Uterus (tissue), 3 donors: ENCODE measurements at regions not wholly inside any gene's neighbourhood (a gene's known extent, or its start where the extent isn't known, plus 50 kb on each side); places are given as distances from the start of the nearest gene placed in this dataset.

Source experiments
- DNase-seq, 2 donors: peaks; one replicate each; pipeline ENCODE4 v3.0.0-alpha.2; 2019 to 2020
- H3K27ac ChIP-seq, 2 donors: fragments of 200-600 bp; sonication (generic); 1 replicate in 1 of 2; 2 replicates in 1 of 2; pipeline ENCODE4 v1.5.1; 2016 to 2018
- H3K27me3 ChIP-seq, 2 donors: fragments of 200-600 bp; sonication (generic); one replicate each; pipeline ENCODE4 v1.5.1; 2018 to 2019; ENCODE audit warnings: control low read depth in 1 of 2
- H3K36me3 ChIP-seq, 2 donors: fragments of 200-600 bp; sonication (generic); one replicate each; pipeline ENCODE4 v1.5.1; 2019; ENCODE audit warnings: control low read depth in 1 of 2
- H3K4me1 ChIP-seq, 2 donors: fragments of 200-600 bp; sonication (generic); one replicate each; pipeline ENCODE4 v1.5.1; 2018 to 2019; ENCODE audit warnings: control low read depth in 1 of 2
- H3K4me3 ChIP-seq, 2 donors: fragments of 200-600 bp; sonication (generic); 1 replicate in 1 of 2; 2 replicates in 1 of 2; pipeline ENCODE4 v1.5.1; 2018 to 2019; ENCODE audit warnings: mild to moderate bottlenecking in 1 of 2
- H3K9me3 ChIP-seq, 2 donors: fragments of 200-600 bp; sonication (generic); one replicate each; pipeline ENCODE4 v1.5.1; 2019; ENCODE audit warnings: control low read depth in 1 of 2
- POLR2A ChIP-seq, 2 donors: fragments of 450-650 bp; IDR thresholded peaks; one replicate each; pipeline ENCODE4 v1.6.1; 2016; ENCODE audit warnings: antibody characterized with exemption in 2 of 2, mild to moderate bottlenecking in 1 of 2, moderate library complexity in 1 of 2
- intact Hi-C: fragments of 100-400 bp; cut with DNase I; formaldehyde crosslinking; loops from one replicate; pipeline ENCODE4 v1.15.1; 2023; ENCODE audit warnings: low total_unique reads
- TF ChIP-seq, protein P1 (sequence below), 4 experiments: fragments of 200-600 bp in 2 of 4; fragments of 450-650 bp in 2 of 4; sonication (generic) in 2 of 4; IDR thresholded peaks; one replicate each; pipeline ENCODE4 v1.5.1; 2016 to 2019; ENCODE audit warnings: antibody characterized with exemption in 4 of 4, mild to moderate bottlenecking in 2 of 4, moderate library complexity in 1 of 4
- donor health status: DM: yes; HTN: yes; CAD: no.

DNA sequence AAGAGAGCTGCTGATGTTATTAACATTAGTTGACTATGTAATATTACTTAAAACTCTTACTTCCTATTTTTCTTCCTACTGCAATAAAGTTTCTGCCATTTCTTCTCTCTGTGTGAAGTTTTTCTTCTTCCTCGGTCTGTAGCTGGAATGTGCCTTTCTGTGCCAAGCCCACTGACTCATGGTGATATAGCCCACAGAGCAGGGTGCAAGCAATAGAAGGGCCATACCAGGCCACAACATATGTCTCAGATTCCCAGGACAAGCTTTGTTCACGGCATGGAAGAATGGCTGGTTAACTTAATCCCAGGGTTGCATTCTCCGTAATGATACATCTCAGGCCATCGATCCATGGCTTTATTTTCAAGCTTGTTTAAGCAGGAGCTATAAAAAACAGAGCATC lies 815.3 kb downstream of the TUSC7 start:
- no peaks in the 10 kb centered on the region for H3K36me3 ChIP-seq
- intact Hi-C loops = no loop called here
- no peak overlapping the region for H3K4me3 ChIP-seq
- no peaks in the 10 kb centered on the region for H3K9me3 ChIP-seq
- H3K27ac ChIP-seq = no peak overlapping the region
- no peak for TF ChIP-seq POLR2A (IDR thresholded peaks at IDR 0.05)
- TF ChIP-seq, protein P1, sequence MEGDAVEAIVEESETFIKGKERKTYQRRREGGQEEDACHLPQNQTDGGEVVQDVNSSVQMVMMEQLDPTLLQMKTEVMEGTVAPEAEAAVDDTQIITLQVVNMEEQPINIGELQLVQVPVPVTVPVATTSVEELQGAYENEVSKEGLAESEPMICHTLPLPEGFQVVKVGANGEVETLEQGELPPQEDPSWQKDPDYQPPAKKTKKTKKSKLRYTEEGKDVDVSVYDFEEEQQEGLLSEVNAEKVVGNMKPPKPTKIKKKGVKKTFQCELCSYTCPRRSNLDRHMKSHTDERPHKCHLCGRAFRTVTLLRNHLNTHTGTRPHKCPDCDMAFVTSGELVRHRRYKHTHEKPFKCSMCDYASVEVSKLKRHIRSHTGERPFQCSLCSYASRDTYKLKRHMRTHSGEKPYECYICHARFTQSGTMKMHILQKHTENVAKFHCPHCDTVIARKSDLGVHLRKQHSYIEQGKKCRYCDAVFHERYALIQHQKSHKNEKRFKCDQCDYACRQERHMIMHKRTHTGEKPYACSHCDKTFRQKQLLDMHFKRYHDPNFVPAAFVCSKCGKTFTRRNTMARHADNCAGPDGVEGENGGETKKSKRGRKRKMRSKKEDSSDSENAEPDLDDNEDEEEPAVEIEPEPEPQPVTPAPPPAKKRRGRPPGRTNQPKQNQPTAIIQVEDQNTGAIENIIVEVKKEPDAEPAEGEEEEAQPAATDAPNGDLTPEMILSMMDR (IDR thresholded peaks at IDR 0.05) = no peak
- H3K4me1 ChIP-seq = no peaks in the 10 kb centered on the region
- DNase-seq = no peak
- no peaks in the 10 kb centered on the region for H3K27me3 ChIP-seq

- Histone ChIP-seq H3K9me3 (no peaks in the 10 kb centered on the region), H3K4me3 (no peak overlapping the region), H3K27me3 (no peaks in the 10 kb centered on the region), H3K4me1 (no peaks in the 10 kb centered on the region), H3K36me3 (no peaks in the 10 kb centered on the region), H3K27ac (no peak overlapping the region)
- no peak for DNase-seq
- intact Hi-C loops = no loop called here
- TF ChIP-seq, protein P1 (IDR thresholded peaks at IDR 0.05) = peak in 3 of 4 experiments; percentile 26 to 48 (median 35)
- no peak for TF ChIP-seq POLR2A (IDR thresholded peaks at IDR 0.05)
Measured at GRCh38 chr3:117526470-117527079, 817.0 kb downstream of the TUSC7 start.

- no peaks in the 10 kb centered on the region for H3K4me1 ChIP-seq
- no peaks in the 10 kb centered on the region for H3K27me3 ChIP-seq
- intact Hi-C loops = no loop called here
- H3K36me3 ChIP-seq = no peaks in the 10 kb centered on the region
- no peak overlapping the region for H3K27ac ChIP-seq
- H3K4me3 ChIP-seq = no peak overlapping the region
- no peak for DNase-seq
- no peaks in the 10 kb centered on the region for H3K9me3 ChIP-seq
- TF ChIP-seq, protein P1 (IDR thresholded peaks at IDR 0.05) = no peak
- no peak for TF ChIP-seq POLR2A (IDR thresholded peaks at IDR 0.05)
Measured at GRCh38 chr3:117527346-117527745, 817.8 kb downstream of the TUSC7 start.

DNA sequence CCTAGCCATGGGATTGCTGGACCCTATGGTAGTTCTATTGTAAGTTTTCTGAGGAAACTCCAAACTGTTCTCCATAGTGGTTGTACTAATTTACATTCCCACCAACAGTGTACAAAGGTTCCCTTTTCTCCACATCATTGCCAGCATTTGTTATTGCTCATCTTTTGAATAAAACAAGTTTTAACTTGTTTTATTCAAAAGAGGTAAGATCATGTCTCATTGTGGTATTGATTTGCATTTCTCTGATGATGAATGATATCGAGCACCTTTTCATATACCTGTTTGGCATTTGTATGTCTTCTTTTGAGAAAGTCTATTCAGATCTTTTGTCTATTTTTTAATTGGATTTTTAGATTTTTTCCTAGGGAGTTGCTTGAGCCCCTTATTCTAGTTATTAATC lies 819.1 kb downstream of the TUSC7 start:
- Histone ChIP-seq H3K9me3 (no peaks in the 10 kb centered on the region), H3K36me3 (no peaks in the 10 kb centered on the region), H3K27me3 (no peaks in the 10 kb centered on the region), H3K27ac (no peak overlapping the region), H3K4me1 (no peaks in the 10 kb centered on the region), H3K4me3 (no peak overlapping the region)
- no peak for DNase-seq
- intact Hi-C loops = no loop called here
- TF ChIP-seq, protein P1 (IDR thresholded peaks at IDR 0.05) = no peak
- no peak for TF ChIP-seq POLR2A (IDR thresholded peaks at IDR 0.05)

GRCh38 chr3:117531078-117531767 lies 821.6 kb downstream of the TUSC7 start:
- H3K4me1 ChIP-seq = no peaks in the 10 kb centered on the region
- H3K27me3 ChIP-seq = no peaks in the 10 kb centered on the region
- no peaks in the 10 kb centered on the region for H3K9me3 ChIP-seq
- no peaks in the 10 kb centered on the region for H3K36me3 ChIP-seq
- H3K27ac ChIP-seq = no peak overlapping the region
- DNase-seq = no peak
- H3K4me3 ChIP-seq = no peak overlapping the region
- intact Hi-C loops = no loop called here
- no peak for TF ChIP-seq POLR2A (IDR thresholded peaks at IDR 0.05)
- TF ChIP-seq, protein P1 (IDR thresholded peaks at IDR 0.05) = no peak
